22Rv1 (cell line): ENCODE measurements at regions not wholly inside any gene's neighbourhood (a gene's known extent, or its start where the extent isn't known, plus 50 kb on each side); places are given as distances from the start of the nearest gene placed in this dataset.

ENCODE experiments used
- ZFX ChIP-seq: fragments of 450-650 bp; IDR thresholded peaks from 2 replicates; pipeline ENCODE4 v1.6.1; 2017; ENCODE audit warnings: antibody characterized with exemption, borderline replicate concordance
- TF ChIP-seq, protein P1 (sequence below): fragments of 450-650 bp; IDR thresholded peaks from 2 replicates; pipeline ENCODE4 v1.5.1; 2017; ENCODE audit warnings: mild to moderate bottlenecking

DNA sequence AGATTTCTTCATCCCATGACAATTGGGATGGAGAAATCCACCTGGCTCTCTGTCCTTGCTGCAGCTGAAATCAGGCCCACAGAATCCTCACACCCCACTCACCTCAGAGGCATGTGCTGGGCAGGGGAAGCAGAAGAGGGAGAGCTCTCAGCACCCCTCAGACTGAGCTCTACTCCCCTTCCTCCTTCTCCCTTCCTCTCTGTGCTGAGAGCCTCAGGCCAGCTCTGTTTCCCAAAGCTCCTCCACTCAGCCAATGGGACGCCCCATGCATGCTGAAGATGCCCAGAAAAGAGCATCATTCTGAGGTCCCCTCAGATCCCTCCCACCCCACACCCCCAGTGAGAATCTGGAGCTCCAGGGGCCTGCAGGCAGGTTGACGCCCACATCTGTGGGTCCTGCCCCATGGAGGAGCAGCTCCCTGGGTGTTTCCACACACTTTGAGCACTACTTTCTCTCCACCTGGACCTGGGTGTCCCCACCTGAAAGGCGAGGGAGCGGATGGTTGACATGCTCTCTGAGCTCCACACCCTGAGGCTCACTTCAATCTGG is 637.7 kb upstream of the ID2 start:
- TF ChIP-seq, protein P1, sequence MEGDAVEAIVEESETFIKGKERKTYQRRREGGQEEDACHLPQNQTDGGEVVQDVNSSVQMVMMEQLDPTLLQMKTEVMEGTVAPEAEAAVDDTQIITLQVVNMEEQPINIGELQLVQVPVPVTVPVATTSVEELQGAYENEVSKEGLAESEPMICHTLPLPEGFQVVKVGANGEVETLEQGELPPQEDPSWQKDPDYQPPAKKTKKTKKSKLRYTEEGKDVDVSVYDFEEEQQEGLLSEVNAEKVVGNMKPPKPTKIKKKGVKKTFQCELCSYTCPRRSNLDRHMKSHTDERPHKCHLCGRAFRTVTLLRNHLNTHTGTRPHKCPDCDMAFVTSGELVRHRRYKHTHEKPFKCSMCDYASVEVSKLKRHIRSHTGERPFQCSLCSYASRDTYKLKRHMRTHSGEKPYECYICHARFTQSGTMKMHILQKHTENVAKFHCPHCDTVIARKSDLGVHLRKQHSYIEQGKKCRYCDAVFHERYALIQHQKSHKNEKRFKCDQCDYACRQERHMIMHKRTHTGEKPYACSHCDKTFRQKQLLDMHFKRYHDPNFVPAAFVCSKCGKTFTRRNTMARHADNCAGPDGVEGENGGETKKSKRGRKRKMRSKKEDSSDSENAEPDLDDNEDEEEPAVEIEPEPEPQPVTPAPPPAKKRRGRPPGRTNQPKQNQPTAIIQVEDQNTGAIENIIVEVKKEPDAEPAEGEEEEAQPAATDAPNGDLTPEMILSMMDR: no peak
- no peak for TF ChIP-seq ZFX
